Spleen (tissue), 7 donors: ENCODE measurements at regions not wholly inside any gene's neighbourhood (a gene's known extent, or its start where the extent isn't known, plus 50 kb on each side); places are given as distances from the start of the nearest gene placed in this dataset.

ENCODE experiments used
- CTCF ChIP-seq, 11 experiments: fragments of 200-600 bp in 7 of 11; fragments of 450-650 bp in 4 of 11; sonication (generic) in 4 of 11; IDR thresholded peaks in 8 of 11; conservative IDR thresholded peaks in 3 of 11; 1 replicate in 7 of 11; 2 replicates in 4 of 11; pipeline versions ENCODE4 v1.4.0 to v1.8.0; 2016 to 2021; ENCODE audit warnings: antibody characterized with exemption in 11 of 11, inconsistent platforms in 4 of 11, mild to moderate bottlenecking in 1 of 11
- POLR2A ChIP-seq, 3 donors: fragments of 450-650 bp; IDR thresholded peaks; one replicate each; pipeline ENCODE4 v1.5.1; 2017; ENCODE audit warnings: antibody characterized with exemption in 3 of 3, mild to moderate bottlenecking in 1 of 3
- donor health status: DM: no; HTN: no; CAD: no; lungs with moderate emphysema.
- donor health status: DM: no; HTN: no; CAD: no.
- donor health status: DM: no; HTN: no; CAD: no.

- TF ChIP-seq POLR2A (IDR thresholded peaks at IDR 0.05), result no peak
- TF ChIP-seq CTCF (IDR thresholded peaks at IDR 0.05 in 8 of 11, conservative IDR thresholded peaks at IDR 0.05 in 3 of 11), result no peak
Observed at GRCh38 chr16:50986453-50986852, 164.6 kb downstream of the SALL1 start.
